SU-DHL-6 (cell line): ENCODE measurements at regions not wholly inside any gene's neighbourhood (a gene's known extent, or its start where the extent isn't known, plus 50 kb on each side); places are given as distances from the start of the nearest gene placed in this dataset.

Source experiments
- H2AFZ ChIP-seq: fragments of 200-600 bp; sonication (generic); 2 replicates; pipeline ENCODE4 v1.6.1; 2014; ENCODE audit warnings: low read depth, mild to moderate bottlenecking, moderate library complexity, mixed read lengths, antibody characterized with exemption, low read length; ENCODE audit not compliant: severe bottlenecking
- H3F3A ChIP-seq: fragments of 200-600 bp; shearing (Covaris generic); 2 replicates; pipeline ENCODE4 v1.6.0; 2016; ENCODE audit warnings: antibody characterized with exemption, mild to moderate bottlenecking; ENCODE audit not compliant: insufficient read depth
- H3K27ac ChIP-seq: fragments of 200-600 bp; sonication (generic); 2 replicates; pipeline ENCODE4 v1.5.1; 2016; ENCODE audit warnings: low read depth, mild to moderate bottlenecking, low read length, moderate library complexity, mixed read lengths
- H3K27me3 ChIP-seq: fragments of 200-600 bp; sonication (generic), shearing (Covaris generic); 2 replicates; pipeline ENCODE4 v1.6.0; 2014; ENCODE audit warnings: mild to moderate bottlenecking, low read length
- H3K36me3 ChIP-seq: fragments of 200-600 bp; sonication (generic); 2 replicates; pipeline ENCODE4 v1.6.1; 2014; ENCODE audit warnings: mild to moderate bottlenecking, low read length, mixed read lengths
- H3K4me2 ChIP-seq: fragments of 300-600, 200-600 bp; shearing (Covaris generic), sonication (generic); 2 replicates; pipeline ENCODE4 v1.6.0; 2014; ENCODE audit warnings: low read length, low read depth, mild to moderate bottlenecking; ENCODE audit not compliant: poor library complexity, severe bottlenecking
- H3K4me3 ChIP-seq: fragments of 200-600 bp; sonication (generic); 2 replicates; pipeline ENCODE4 v1.5.1; 2014; ENCODE audit warnings: antibody characterized with exemption, low read length, mild to moderate bottlenecking, mixed read lengths; ENCODE audit not compliant: insufficient read depth, poor library complexity, severe bottlenecking
- H3K79me2 ChIP-seq: fragments of 200-600 bp; sonication (generic); 2 replicates; pipeline ENCODE4 v1.6.1; 2014; ENCODE audit warnings: mild to moderate bottlenecking, low read length, moderate library complexity; ENCODE audit not compliant: insufficient read depth
- H3K9ac ChIP-seq: fragments of 200-600 bp; sonication (generic); 2 replicates; pipeline ENCODE4 v1.7.0; 2014; ENCODE audit warnings: mild to moderate bottlenecking, low read length
- H3K9me2 ChIP-seq: fragments of 200-600 bp; sonication (generic); replicated peaks from 2 replicates; pipeline ENCODE4 v1.6.1; 2014; ENCODE audit warnings: low read length; ENCODE audit not compliant: insufficient read depth
- H3K9me3 ChIP-seq: fragments of 200-600 bp; sonication (generic); 2 replicates; pipeline ENCODE4 v1.6.1; 2014; ENCODE audit warnings: low read length, mixed read lengths; ENCODE audit not compliant: insufficient read depth
- H4K20me1 ChIP-seq: fragments of 200-600 bp; sonication (generic); 2 replicates; pipeline ENCODE4 v1.6.1; 2014; ENCODE audit warnings: low read depth, mild to moderate bottlenecking, antibody characterized with exemption, low read length, moderate library complexity, mixed read lengths
- EZH2phosphoT487 ChIP-seq: fragments of 200-600 bp; sonication (generic), shearing (Covaris generic); conservative IDR thresholded peaks from 2 replicates; pipeline ENCODE4 v1.6.1; 2018; ENCODE audit warnings: mild to moderate bottlenecking, antibody characterized with exemption, low read length, moderate library complexity, mixed read lengths
- TF ChIP-seq, protein P1 (sequence below): fragments of 200-600 bp; sonication (generic); IDR thresholded peaks from one replicate; pipeline ENCODE4 v1.5.1; 2017; ENCODE audit warnings: antibody characterized with exemption, mild to moderate bottlenecking, low read length, moderate library complexity; ENCODE audit not compliant: insufficient read depth, poor library complexity, severe bottlenecking

DNA sequence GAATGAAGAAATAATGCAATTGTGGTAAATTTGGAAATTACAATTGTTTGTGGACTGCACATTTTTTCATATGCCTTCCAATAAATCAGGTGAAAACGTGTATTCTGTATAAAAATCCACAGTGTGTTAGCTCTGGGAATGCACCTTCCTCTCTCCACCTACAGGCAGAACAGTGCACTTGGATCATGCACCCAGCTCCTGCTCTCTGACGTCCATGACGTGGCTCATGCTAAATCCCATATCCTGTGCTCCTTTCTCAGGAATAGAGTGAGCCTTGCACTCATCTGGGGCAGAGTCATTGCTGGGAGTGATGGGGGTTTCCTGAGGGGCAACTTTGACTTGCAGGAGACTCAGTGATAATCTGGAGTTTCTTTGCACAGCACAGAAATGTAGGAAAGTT is 1282.1 kb downstream of the TMEM121 start:
- no peak overlapping the region for H3K9ac ChIP-seq

GRCh38 chr14:106808907-106809306 is 1282.5 kb downstream of the TMEM121 start:
- Histone ChIP-seq H2AFZ (no peak overlapping the region), H3K4me3 (no peak overlapping the region), H3K27ac (no peak overlapping the region), H3K36me3 (no peaks in the 10 kb centered on the region), H3K4me2 (no peak overlapping the region), H3K9me2 (no peaks in the 10 kb centered on the region), H4K20me1 (no peaks in the 10 kb centered on the region), H3K9me3 (no peaks in the 10 kb centered on the region), H3K27me3 (no peaks in the 10 kb centered on the region), H3F3A (no peaks in the 10 kb centered on the region), H3K9ac (no peak overlapping the region), H3K79me2 (no peaks in the 10 kb centered on the region)
- TF ChIP-seq, protein P1, sequence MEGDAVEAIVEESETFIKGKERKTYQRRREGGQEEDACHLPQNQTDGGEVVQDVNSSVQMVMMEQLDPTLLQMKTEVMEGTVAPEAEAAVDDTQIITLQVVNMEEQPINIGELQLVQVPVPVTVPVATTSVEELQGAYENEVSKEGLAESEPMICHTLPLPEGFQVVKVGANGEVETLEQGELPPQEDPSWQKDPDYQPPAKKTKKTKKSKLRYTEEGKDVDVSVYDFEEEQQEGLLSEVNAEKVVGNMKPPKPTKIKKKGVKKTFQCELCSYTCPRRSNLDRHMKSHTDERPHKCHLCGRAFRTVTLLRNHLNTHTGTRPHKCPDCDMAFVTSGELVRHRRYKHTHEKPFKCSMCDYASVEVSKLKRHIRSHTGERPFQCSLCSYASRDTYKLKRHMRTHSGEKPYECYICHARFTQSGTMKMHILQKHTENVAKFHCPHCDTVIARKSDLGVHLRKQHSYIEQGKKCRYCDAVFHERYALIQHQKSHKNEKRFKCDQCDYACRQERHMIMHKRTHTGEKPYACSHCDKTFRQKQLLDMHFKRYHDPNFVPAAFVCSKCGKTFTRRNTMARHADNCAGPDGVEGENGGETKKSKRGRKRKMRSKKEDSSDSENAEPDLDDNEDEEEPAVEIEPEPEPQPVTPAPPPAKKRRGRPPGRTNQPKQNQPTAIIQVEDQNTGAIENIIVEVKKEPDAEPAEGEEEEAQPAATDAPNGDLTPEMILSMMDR, result no peak
- no peak for TF ChIP-seq EZH2phosphoT487

More for the DNA sequence above, 1282.1 kb downstream of the TMEM121 start:
- Histone ChIP-seq H3K4me3 (no peak overlapping the region), H4K20me1 (no peaks in the 10 kb centered on the region), H3K9me3 (no peaks in the 10 kb centered on the region), H3K36me3 (no peaks in the 10 kb centered on the region), H3K27me3 (no peaks in the 10 kb centered on the region), H2AFZ (no peak overlapping the region), H3K9me2 (no peaks in the 10 kb centered on the region), H3F3A (no peaks in the 10 kb centered on the region), H3K4me2 (no peak overlapping the region), H3K27ac (no peak overlapping the region), H3K79me2 (no peaks in the 10 kb centered on the region)
- TF ChIP-seq, protein P1, result no peak
- no peak for TF ChIP-seq EZH2phosphoT487

GRCh38 chr14:106809615-106810014 is 1283.2 kb downstream of the TMEM121 start:
- Histone ChIP-seq H3K27me3 (no peaks in the 10 kb centered on the region), H3K4me3 (no peak overlapping the region), H3K9me2 (no peaks in the 10 kb centered on the region), H3K27ac (no peak overlapping the region), H3K36me3 (no peaks in the 10 kb centered on the region), H4K20me1 (no peaks in the 10 kb centered on the region), H3K9ac (no peak overlapping the region), H3K79me2 (no peaks in the 10 kb centered on the region), H2AFZ (no peak overlapping the region), H3K9me3 (no peaks in the 10 kb centered on the region), H3K4me2 (no peak overlapping the region), H3F3A (no peaks in the 10 kb centered on the region)
- TF ChIP-seq, protein P1, result no peak
- no peak for TF ChIP-seq EZH2phosphoT487
